ENCODE measurements at regions not wholly inside any gene's neighbourhood (a gene's known extent, or its start where the extent isn't known, plus 50 kb on each side); places are given as distances from the start of the nearest gene placed in this dataset.
"Not testable (repeated sequence)": the region's sequence is repeated elsewhere in the genome, so short reads cannot be mapped to it uniquely, and the experiment has no call there.

DNA sequence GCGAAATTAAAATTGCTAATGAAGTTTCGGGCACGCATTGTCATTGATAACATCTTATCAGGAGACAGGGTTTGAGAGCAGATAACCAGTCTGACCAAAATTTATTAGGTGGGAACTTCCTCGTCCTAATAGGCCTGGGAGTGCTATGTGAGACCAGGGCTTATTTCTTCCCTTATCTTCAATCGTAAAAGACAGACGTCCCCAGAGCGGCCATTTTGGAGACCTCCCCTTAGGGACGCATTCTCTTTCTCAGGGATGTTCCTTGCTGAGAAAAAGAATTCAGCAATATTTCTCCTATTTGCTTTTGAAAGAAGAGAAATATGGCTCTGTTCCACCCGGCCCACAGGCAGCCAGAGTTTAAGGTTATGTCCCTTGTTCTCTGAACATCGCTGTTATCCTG, 184.7 kb downstream of the OSTF1 start:
- not testable (repeated sequence) for TF ChIP-seq ZNF274 (IDR thresholded peaks at IDR 0.05; ENCODE audit: low read depth, low read length); YY1 (IDR thresholded peaks at IDR 0.05; ENCODE audit: insufficient read depth, insufficient read length); SUZ12 (IDR thresholded peaks at IDR 0.05; ENCODE audit: extremely low read depth, insufficient read depth, insufficient read length)

All from NT2/D1 (cell line).